GM06990 (cell line): ENCODE measurements at regions not wholly inside any gene's neighbourhood (a gene's known extent, or its start where the extent isn't known, plus 50 kb on each side); places are given as distances from the start of the nearest gene placed in this dataset.

Source experiments
- DNase-seq: peaks from one replicate; pipeline ENCODE4 v3.0.0-alpha.2; 2011; ENCODE audit not compliant: insufficient read length; ENCODE audit errors: extremely low read depth
- H3K27me3 ChIP-seq: replicated peaks from 2 replicates; pipeline ENCODE4 v1.6.0; 2011; ENCODE audit warnings: low read length; ENCODE audit not compliant: control insufficient read depth, insufficient read depth
- H3K36me3 ChIP-seq: 2 replicates; pipeline ENCODE4 v1.5.1; 2011; ENCODE audit warnings: low read length; ENCODE audit not compliant: control insufficient read depth, insufficient read depth
- H3K4me3 ChIP-seq: replicated peaks from 2 replicates; pipeline ENCODE4 v1.5.1; 2011; ENCODE audit warnings: low read depth, mild to moderate bottlenecking, control low read depth, low read length
- CTCF ChIP-seq: IDR thresholded peaks from 2 replicates; pipeline ENCODE4 v1.5.1; 2011; ENCODE audit warnings: low read length, control low read depth, mild to moderate bottlenecking, inconsistent platforms; ENCODE audit not compliant: insufficient read depth, poor library complexity, severe bottlenecking

- Histone ChIP-seq H3K36me3 (no peaks in the 10 kb centered on the region), H3K4me3 (no peak overlapping the region), H3K27me3 (no peaks in the 10 kb centered on the region)
- TF ChIP-seq CTCF = no peak
- DNase-seq = no peak
Measured at GRCh38 chr7:35988105-35988504, 164.9 kb upstream of the EEPD1 start.

- Histone ChIP-seq H3K36me3 (no peaks in the 10 kb centered on the region), H3K4me3 (no peak overlapping the region), H3K27me3 (no peaks in the 10 kb centered on the region)
- TF ChIP-seq CTCF = no peak
- no peak for DNase-seq
Measured at GRCh38 chr7:35988818-35989217, 164.2 kb upstream of the EEPD1 start.

GRCh38 chr7:35991511-35992232, 161.4 kb upstream of the EEPD1 start:
- H3K27me3 ChIP-seq = no peaks in the 10 kb centered on the region
- no peak for TF ChIP-seq CTCF
- H3K36me3 ChIP-seq = no peaks in the 10 kb centered on the region
- H3K4me3 ChIP-seq = no peak overlapping the region
- DNase-seq = no peak

GRCh38 chr7:35992436-35992835, 160.6 kb upstream of the EEPD1 start:
- DNase-seq = no peak
- no peak for TF ChIP-seq CTCF
- no peak overlapping the region for H3K4me3 ChIP-seq
- H3K27me3 ChIP-seq = no peaks in the 10 kb centered on the region
- H3K36me3 ChIP-seq = no peaks in the 10 kb centered on the region

GRCh38 chr7:35993113-35993512, 159.9 kb upstream of the EEPD1 start:
- Histone ChIP-seq H3K36me3 (no peaks in the 10 kb centered on the region), H3K27me3 (no peaks in the 10 kb centered on the region), H3K4me3 (no peak overlapping the region)
- no peak for TF ChIP-seq CTCF
- no peak for DNase-seq
